ENCODE measurements at regions not wholly inside any gene's neighbourhood (a gene's known extent, or its start where the extent isn't known, plus 50 kb on each side); places are given as distances from the start of the nearest gene placed in this dataset.

DNA sequence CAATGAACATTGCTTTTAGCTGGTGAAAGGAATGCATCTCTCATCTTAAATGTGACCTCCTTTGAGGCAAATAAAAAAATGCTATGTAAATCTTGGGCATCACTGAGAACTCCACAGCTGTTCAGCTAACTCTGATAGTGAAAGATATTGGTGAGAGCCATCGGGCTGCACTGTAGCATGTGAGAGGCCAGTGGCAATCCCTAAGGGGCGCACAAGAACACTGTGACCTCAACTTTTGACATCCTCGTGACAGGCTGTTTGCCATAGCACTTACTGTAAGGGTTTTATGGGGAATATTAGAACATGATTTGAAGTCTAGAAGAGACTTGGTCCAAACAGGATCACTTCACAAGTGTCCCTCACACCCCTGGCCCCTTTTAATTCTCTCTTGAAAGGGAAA lies 697.9 kb downstream of the MCTP2 start:
- H3K9me2 ChIP-seq (ENCODE audit: insufficient read depth), result no peaks in the 10 kb centered on the region
- H3K4me1 ChIP-seq (ENCODE audit: insufficient read depth), result no peaks in the 10 kb centered on the region
- DNase-seq, result no peak
- TF ChIP-seq EZH2phosphoT487 (IDR thresholded peaks at IDR 0.05; ENCODE audit: insufficient read depth, low read depth) (no peak), EZH2 (IDR thresholded peaks at IDR 0.05; ENCODE audit: insufficient read depth, poor library complexity, severe bottlenecking) (no peak)
- no peaks in the 10 kb centered on the region for H3K27me3 ChIP-seq (replicated peaks; ENCODE audit: insufficient read depth)
- no peak overlapping the region for H3K9ac ChIP-seq
- in situ Hi-C loops (cut with MboI), result no loop called here
- no peak overlapping the region for H3K4me2 ChIP-seq (ENCODE audit: unreplicated experiment)
- no peaks in the 10 kb centered on the region for H4K20me1 ChIP-seq (ENCODE audit: insufficient read depth)
- no peaks in the 10 kb centered on the region for H3K9me3 ChIP-seq (ENCODE audit: low read depth)
- no peaks in the 10 kb centered on the region for H3K79me2 ChIP-seq (ENCODE audit: insufficient read depth)
- no peaks in the 10 kb centered on the region for H3K36me3 ChIP-seq (ENCODE audit: low read depth)
- no peak overlapping the region for H2AFZ ChIP-seq
- no peak overlapping the region for H3K4me3 ChIP-seq
- H3K27ac ChIP-seq, result no peak overlapping the region
- WGBS, 2 experiments (ENCODE audit: low coverage in 1 of 2, low lambda C conversion rate in 2 of 2, missing lambda C conversion rate in 2 of 2), result 13 to 20% methylated on average over 3 of the region's 3 CpGs
- H3F3A ChIP-seq (ENCODE audit: insufficient read depth), result no peaks in the 10 kb centered on the region

DNA sequence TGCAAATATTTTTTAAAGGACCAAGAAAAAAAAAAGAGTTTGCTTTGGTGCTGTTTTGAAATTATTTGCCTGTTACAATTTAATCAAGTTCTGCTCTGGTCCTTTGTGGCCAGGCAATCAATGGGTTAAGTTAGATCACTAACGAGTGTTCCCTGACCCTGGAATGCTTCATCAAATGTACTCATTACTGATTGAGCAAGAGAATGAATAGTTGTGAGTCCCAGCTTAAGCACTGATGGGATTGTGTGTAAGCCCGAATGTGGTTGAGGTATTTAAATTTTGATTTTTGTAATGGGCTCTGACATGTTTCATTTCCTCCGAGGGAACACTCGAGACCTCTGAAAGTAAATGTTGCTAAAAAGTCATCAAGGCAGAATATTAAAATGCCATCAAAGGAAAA lies 699.1 kb downstream of the MCTP2 start:
- H3K27me3 ChIP-seq (replicated peaks; ENCODE audit: insufficient read depth), result no peaks in the 10 kb centered on the region
- H3K79me2 ChIP-seq (ENCODE audit: insufficient read depth), result no peaks in the 10 kb centered on the region
- WGBS, 2 experiments (ENCODE audit: low coverage in 1 of 2, low lambda C conversion rate in 2 of 2, missing lambda C conversion rate in 2 of 2), result 23 to 32% methylated on average over 4 of the region's 4 CpGs
- in situ Hi-C loops (cut with MboI), result no loop called here
- H2AFZ ChIP-seq, result no peak overlapping the region
- H3K9me2 ChIP-seq (ENCODE audit: insufficient read depth), result no peaks in the 10 kb centered on the region
- no peaks in the 10 kb centered on the region for H3F3A ChIP-seq (ENCODE audit: insufficient read depth)
- H3K36me3 ChIP-seq (ENCODE audit: low read depth), result no peaks in the 10 kb centered on the region
- no peaks in the 10 kb centered on the region for H4K20me1 ChIP-seq (ENCODE audit: insufficient read depth)
- H3K4me2 ChIP-seq (ENCODE audit: unreplicated experiment), result no peak overlapping the region
- H3K27ac ChIP-seq, result no peak overlapping the region
- H3K4me1 ChIP-seq (ENCODE audit: insufficient read depth), result no peaks in the 10 kb centered on the region
- no peaks in the 10 kb centered on the region for H3K9me3 ChIP-seq (ENCODE audit: low read depth)
- TF ChIP-seq EZH2 (IDR thresholded peaks at IDR 0.05; ENCODE audit: insufficient read depth, poor library complexity, severe bottlenecking) (no peak), EZH2phosphoT487 (IDR thresholded peaks at IDR 0.05; ENCODE audit: insufficient read depth, low read depth) (no peak)
- no peak overlapping the region for H3K9ac ChIP-seq
- H3K4me3 ChIP-seq, result no peak overlapping the region
- DNase-seq, result no peak

DNA sequence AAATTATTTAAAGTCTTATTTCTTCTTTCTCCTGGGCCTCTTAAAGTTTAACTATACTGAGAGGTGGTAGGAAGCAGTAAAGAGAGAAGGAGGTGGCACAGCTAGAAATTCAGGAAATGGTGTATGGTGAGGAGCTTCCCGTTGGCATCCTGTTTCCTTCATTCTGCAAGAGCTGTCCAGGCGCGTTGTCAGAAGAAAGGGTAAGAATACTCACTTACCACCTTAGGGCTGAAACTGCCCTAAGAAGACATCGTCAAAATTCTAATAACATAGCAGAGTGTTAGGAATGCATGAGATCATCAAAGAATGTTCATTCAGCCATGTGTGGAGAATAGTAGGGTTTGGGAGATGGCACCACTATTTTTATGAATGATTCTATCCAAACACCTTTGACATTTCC lies 699.6 kb downstream of the MCTP2 start:
- no peak overlapping the region for H3K4me3 ChIP-seq
- in situ Hi-C loops (cut with MboI), result no loop called here
- no peak overlapping the region for H3K4me2 ChIP-seq (ENCODE audit: unreplicated experiment)
- no peaks in the 10 kb centered on the region for H3K27me3 ChIP-seq (replicated peaks; ENCODE audit: insufficient read depth)
- H3K9me3 ChIP-seq (ENCODE audit: low read depth), result no peaks in the 10 kb centered on the region
- H3K9ac ChIP-seq, result no peak overlapping the region
- H2AFZ ChIP-seq, result no peak overlapping the region
- H3K4me1 ChIP-seq (ENCODE audit: insufficient read depth), result no peaks in the 10 kb centered on the region
- no peaks in the 10 kb centered on the region for H4K20me1 ChIP-seq (ENCODE audit: insufficient read depth)
- DNase-seq, result no peak
- TF ChIP-seq EZH2phosphoT487 (IDR thresholded peaks at IDR 0.05; ENCODE audit: insufficient read depth, low read depth) (no peak), EZH2 (IDR thresholded peaks at IDR 0.05; ENCODE audit: insufficient read depth, poor library complexity, severe bottlenecking) (no peak)
- no peaks in the 10 kb centered on the region for H3K79me2 ChIP-seq (ENCODE audit: insufficient read depth)
- no peak overlapping the region for H3K27ac ChIP-seq
- H3K9me2 ChIP-seq (ENCODE audit: insufficient read depth), result no peaks in the 10 kb centered on the region
- no peaks in the 10 kb centered on the region for H3K36me3 ChIP-seq (ENCODE audit: low read depth)
- H3F3A ChIP-seq (ENCODE audit: insufficient read depth), result no peaks in the 10 kb centered on the region
- 68 to 69% methylated on average over 4 of the region's 4 CpGs for WGBS, 2 experiments (ENCODE audit: low coverage in 1 of 2, low lambda C conversion rate in 2 of 2, missing lambda C conversion rate in 2 of 2)

DNA sequence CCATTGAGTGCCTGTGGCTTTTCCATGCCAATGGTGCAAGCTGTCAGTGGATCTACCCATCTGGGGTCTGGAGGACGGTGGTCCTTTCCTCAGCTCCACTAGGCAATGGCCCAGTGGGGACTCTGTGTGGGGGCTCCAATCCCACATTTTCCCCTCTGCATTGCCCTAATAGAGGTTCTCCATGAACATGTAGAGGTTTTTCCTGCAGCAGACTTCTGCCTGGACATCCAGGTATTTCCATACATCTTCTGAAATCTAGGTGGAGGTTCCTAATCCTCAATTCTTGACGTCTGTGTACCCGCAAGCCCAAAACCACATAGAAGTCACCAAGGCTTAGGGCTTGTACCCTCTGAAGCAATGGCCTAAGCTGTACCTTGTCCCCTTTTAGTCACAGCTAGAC lies 703.1 kb downstream of the MCTP2 start:
- no peak for TF ChIP-seq EZH2phosphoT487 (IDR thresholded peaks at IDR 0.05; ENCODE audit: insufficient read depth, low read depth)
- no peak for TF ChIP-seq EZH2 (IDR thresholded peaks at IDR 0.05; ENCODE audit: insufficient read depth, poor library complexity, severe bottlenecking)
- no peak for DNase-seq
- no peaks in the 10 kb centered on the region for H4K20me1 ChIP-seq (ENCODE audit: insufficient read depth)
- no peaks in the 10 kb centered on the region for H3K4me1 ChIP-seq (ENCODE audit: insufficient read depth)
- 42 to 43% methylated on average over 3 of the region's 3 CpGs for WGBS, 2 experiments (ENCODE audit: low coverage in 1 of 2, low lambda C conversion rate in 2 of 2, missing lambda C conversion rate in 2 of 2)
- in situ Hi-C loops (cut with MboI), result no loop called here
- H2AFZ ChIP-seq, result no peak overlapping the region
- no peak overlapping the region for H3K4me3 ChIP-seq
- no peaks in the 10 kb centered on the region for H3F3A ChIP-seq (ENCODE audit: insufficient read depth)
- no peaks in the 10 kb centered on the region for H3K9me2 ChIP-seq (ENCODE audit: insufficient read depth)
- no peaks in the 10 kb centered on the region for H3K27me3 ChIP-seq (replicated peaks; ENCODE audit: insufficient read depth)
- no peaks in the 10 kb centered on the region for H3K79me2 ChIP-seq (ENCODE audit: insufficient read depth)
- no peak overlapping the region for H3K27ac ChIP-seq
- H3K36me3 ChIP-seq (ENCODE audit: low read depth), result no peaks in the 10 kb centered on the region
- H3K9ac ChIP-seq, result no peak overlapping the region
- no peaks in the 10 kb centered on the region for H3K9me3 ChIP-seq (ENCODE audit: low read depth)
- H3K4me2 ChIP-seq (ENCODE audit: unreplicated experiment), result no peak overlapping the region

DNA sequence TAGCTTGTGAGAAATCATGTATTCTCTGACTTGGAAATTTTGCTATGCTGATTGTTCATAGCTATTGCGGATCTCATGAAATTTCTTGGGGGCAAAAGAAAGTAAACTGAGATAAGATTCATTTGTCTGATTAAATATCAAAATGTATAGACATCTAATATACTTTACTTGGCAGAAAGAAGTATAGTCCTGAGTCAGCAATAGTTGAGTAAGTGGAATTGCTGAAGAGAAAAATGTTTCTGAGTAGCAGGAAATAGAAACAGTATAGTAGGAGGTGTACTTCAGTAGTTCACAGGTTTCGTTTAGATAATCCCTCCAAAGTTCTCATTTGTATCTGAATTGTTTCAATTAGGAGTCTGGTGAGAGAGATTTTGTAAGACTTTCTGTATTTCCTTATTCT lies 705.9 kb downstream of the MCTP2 start:
- no peak for DNase-seq
- Histone ChIP-seq H3K4me1 (ENCODE audit: insufficient read depth) (no peaks in the 10 kb centered on the region), H3K36me3 (ENCODE audit: low read depth) (no peaks in the 10 kb centered on the region), H3K9me3 (ENCODE audit: low read depth) (no peaks in the 10 kb centered on the region), H3K9ac (no peak overlapping the region), H3K4me2 (ENCODE audit: unreplicated experiment) (no peak overlapping the region), H3K79me2 (ENCODE audit: insufficient read depth) (no peaks in the 10 kb centered on the region), H3K27ac (no peak overlapping the region), H2AFZ (no peak overlapping the region), H4K20me1 (ENCODE audit: insufficient read depth) (no peaks in the 10 kb centered on the region), H3K4me3 (no peak overlapping the region), H3K27me3 (replicated peaks; ENCODE audit: insufficient read depth) (no peaks in the 10 kb centered on the region), H3K9me2 (ENCODE audit: insufficient read depth) (no peaks in the 10 kb centered on the region), H3F3A (ENCODE audit: insufficient read depth) (no peaks in the 10 kb centered on the region)
- in situ Hi-C loops (cut with MboI), result no loop called here
- 32 to 36% methylated on average over 2 of the region's 2 CpGs for WGBS, 2 experiments (ENCODE audit: low coverage in 1 of 2, low lambda C conversion rate in 2 of 2, missing lambda C conversion rate in 2 of 2)
- TF ChIP-seq EZH2 (IDR thresholded peaks at IDR 0.05; ENCODE audit: insufficient read depth, poor library complexity, severe bottlenecking) (no peak), EZH2phosphoT487 (IDR thresholded peaks at IDR 0.05; ENCODE audit: insufficient read depth, low read depth) (no peak)

All from GM23248 (cell line).